ENCODE measurements at regions not wholly inside any gene's neighbourhood (a gene's known extent, or its start where the extent isn't known, plus 50 kb on each side); places are given as distances from the start of the nearest gene placed in this dataset.

- Histone ChIP-seq H3K4me3 (no peak overlapping the region), H3K27me3 (no peaks in the 10 kb centered on the region), H3K36me3 (ENCODE audit: low read depth, missing control alignments) (no peaks in the 10 kb centered on the region), H3K27ac (no peak overlapping the region), H3K4me1 (no peaks in the 10 kb centered on the region), H3K9me3 (no peaks in the 10 kb centered on the region)
- TF ChIP-seq CTCF (IDR thresholded peaks at IDR 0.05) = no peak
- TF ChIP-seq POLR2A (IDR thresholded peaks at IDR 0.05) = no peak
- peak; percentile 88 for DNase-seq
- intact Hi-C loops (cut with DNase I; ENCODE audit: low total_unique reads) = no loop called here
- 47 to 62% methylated on average over 8 of the region's 8 CpGs for WGBS, 2 donors
Measured at GRCh38 chr1:36653850-36654249, 171.1 kb upstream of the CSF3R start.

- no peaks in the 10 kb centered on the region for H3K9me3 ChIP-seq
- H3K4me1 ChIP-seq = no peaks in the 10 kb centered on the region
- H3K27ac ChIP-seq = no peak overlapping the region
- WGBS, 2 donors = 83 to 95% methylated on average over 2 of the region's 2 CpGs
- intact Hi-C loops (cut with DNase I; ENCODE audit: low total_unique reads) = no loop called here
- H3K4me3 ChIP-seq = no peak overlapping the region
- H3K36me3 ChIP-seq (ENCODE audit: low read depth, missing control alignments) = no peaks in the 10 kb centered on the region
- DNase-seq = no peak
- H3K27me3 ChIP-seq = no peaks in the 10 kb centered on the region
- TF ChIP-seq POLR2A (IDR thresholded peaks at IDR 0.05) (no peak), CTCF (IDR thresholded peaks at IDR 0.05) (no peak)
Measured at GRCh38 chr1:36652586-36652985, 169.9 kb upstream of the CSF3R start.

- Histone ChIP-seq H3K4me1 (no peaks in the 10 kb centered on the region), H3K4me3 (no peak overlapping the region), H3K27me3 (no peaks in the 10 kb centered on the region), H3K9me3 (no peaks in the 10 kb centered on the region), H3K36me3 (ENCODE audit: low read depth, missing control alignments) (no peaks in the 10 kb centered on the region), H3K27ac (no peak overlapping the region)
- intact Hi-C loops (cut with DNase I; ENCODE audit: low total_unique reads) = no loop called here
- WGBS, 2 donors = 82 to 91% methylated on average over 2 of the region's 2 CpGs
- no peak for DNase-seq
- TF ChIP-seq POLR2A (IDR thresholded peaks at IDR 0.05) = no peak
Measured at GRCh38 chr1:36652011-36652410, 169.3 kb upstream of the CSF3R start.

GRCh38 chr1:36651176-36651910, 168.6 kb upstream of the CSF3R start:
- Histone ChIP-seq H3K4me1 (no peaks in the 10 kb centered on the region), H3K27ac (no peak overlapping the region), H3K36me3 (ENCODE audit: low read depth, missing control alignments) (no peaks in the 10 kb centered on the region), H3K27me3 (no peaks in the 10 kb centered on the region), H3K9me3 (no peaks in the 10 kb centered on the region), H3K4me3 (no peak overlapping the region)
- intact Hi-C loops (cut with DNase I; ENCODE audit: low total_unique reads) = no loop called here
- WGBS, 2 donors = 71 to 74% methylated on average over 3 of the region's 3 CpGs
- TF ChIP-seq POLR2A (IDR thresholded peaks at IDR 0.05) (no peak), CTCF (IDR thresholded peaks at IDR 0.05) (no peak)
- DNase-seq = no peak

GRCh38 chr1:36650200-36651065, 167.7 kb upstream of the CSF3R start:
- Histone ChIP-seq H3K4me1 (no peaks in the 10 kb centered on the region), H3K27ac (no peak overlapping the region), H3K4me3 (no peak overlapping the region), H3K9me3 (no peaks in the 10 kb centered on the region), H3K36me3 (ENCODE audit: low read depth, missing control alignments) (no peaks in the 10 kb centered on the region), H3K27me3 (no peaks in the 10 kb centered on the region)
- 41 to 45% methylated on average over 14 of the region's 14 CpGs for WGBS, 2 donors
- peak; percentile 80 for DNase-seq
- intact Hi-C loops (cut with DNase I; ENCODE audit: low total_unique reads) = no loop called here
- TF ChIP-seq POLR2A (IDR thresholded peaks at IDR 0.05) (no peak), CTCF (IDR thresholded peaks at IDR 0.05) (peak; percentile 60 to 88 (median 65))

All from testis (tissue), 2 donors.